ENCODE measurements at regions not wholly inside any gene's neighbourhood (a gene's known extent, or its start where the extent isn't known, plus 50 kb on each side); places are given as distances from the start of the nearest gene placed in this dataset.

DNA sequence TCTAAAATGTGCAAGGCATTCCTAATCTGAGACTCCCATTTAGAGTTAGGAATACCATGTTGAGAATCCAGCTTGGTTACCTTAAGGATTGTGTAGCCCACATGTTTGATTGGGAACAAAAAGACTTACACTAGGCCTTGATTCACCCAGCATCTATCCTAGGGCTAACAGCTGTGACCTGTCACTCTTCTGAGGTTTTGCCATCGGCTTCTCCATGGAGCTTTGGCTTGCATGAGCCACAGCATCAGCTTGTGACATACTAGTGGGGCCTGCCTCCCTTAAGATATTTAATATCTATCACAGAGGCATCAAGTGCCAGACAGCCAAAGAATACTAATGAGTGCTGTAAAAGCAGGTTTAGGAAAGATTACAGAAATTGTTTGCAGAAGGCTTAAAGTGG lies 241.3 kb upstream of the UBE2E3 start:
- DNase-seq (ENCODE audit: low spot score): no peak

- no peak for DNase-seq (ENCODE audit: low spot score)
Measured at GRCh38 chr2:180735799-180736198, 244.6 kb upstream of the UBE2E3 start.

- no peak for DNase-seq (ENCODE audit: low spot score)
Measured at GRCh38 chr2:180734382-180734781, 246.0 kb upstream of the UBE2E3 start.

DNA sequence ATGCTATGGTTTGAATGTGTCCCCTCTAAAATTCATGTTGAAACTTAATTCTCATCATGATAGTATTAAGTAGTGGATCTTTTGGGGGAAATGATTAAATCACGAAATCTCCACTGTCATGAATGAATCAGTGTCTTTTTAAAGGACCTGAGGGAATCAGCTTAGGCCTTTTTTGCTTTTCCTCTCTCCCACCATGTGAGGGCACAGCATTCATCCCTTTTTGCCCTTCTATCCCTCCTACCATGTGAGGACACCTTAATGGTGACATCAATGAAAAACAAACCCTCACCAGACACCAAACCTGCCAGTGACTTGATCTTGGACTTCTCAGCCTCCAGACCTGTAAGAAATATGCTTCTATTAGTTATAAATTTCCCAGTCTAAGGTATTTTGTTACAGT lies 247.1 kb upstream of the UBE2E3 start:
- no peak for DNase-seq (ENCODE audit: low spot score)

DNA sequence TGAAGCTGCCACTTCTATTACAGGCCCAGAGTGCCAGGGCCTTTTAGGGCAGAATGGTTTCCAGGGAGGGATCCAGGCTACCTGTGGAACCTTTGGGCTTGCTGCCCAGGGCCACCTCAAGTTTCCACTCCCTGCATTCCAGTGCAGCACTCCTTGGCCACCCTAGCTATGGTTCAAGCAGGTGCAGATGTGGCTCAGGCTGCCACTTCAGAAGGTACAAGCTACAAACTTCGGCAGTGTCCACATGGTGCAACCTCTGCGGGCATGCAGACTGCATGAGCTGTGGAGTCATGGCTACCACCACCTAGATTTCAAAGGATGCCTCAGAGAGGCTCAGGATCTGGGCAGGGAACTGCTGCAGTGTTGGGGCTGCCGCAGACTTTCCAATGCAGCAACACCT lies 248.1 kb upstream of the UBE2E3 start:
- DNase-seq (ENCODE audit: low spot score): no peak

GRCh38 chr2:180730976-180731375 lies 249.4 kb upstream of the UBE2E3 start:
- DNase-seq (ENCODE audit: low spot score): no peak

DNA sequence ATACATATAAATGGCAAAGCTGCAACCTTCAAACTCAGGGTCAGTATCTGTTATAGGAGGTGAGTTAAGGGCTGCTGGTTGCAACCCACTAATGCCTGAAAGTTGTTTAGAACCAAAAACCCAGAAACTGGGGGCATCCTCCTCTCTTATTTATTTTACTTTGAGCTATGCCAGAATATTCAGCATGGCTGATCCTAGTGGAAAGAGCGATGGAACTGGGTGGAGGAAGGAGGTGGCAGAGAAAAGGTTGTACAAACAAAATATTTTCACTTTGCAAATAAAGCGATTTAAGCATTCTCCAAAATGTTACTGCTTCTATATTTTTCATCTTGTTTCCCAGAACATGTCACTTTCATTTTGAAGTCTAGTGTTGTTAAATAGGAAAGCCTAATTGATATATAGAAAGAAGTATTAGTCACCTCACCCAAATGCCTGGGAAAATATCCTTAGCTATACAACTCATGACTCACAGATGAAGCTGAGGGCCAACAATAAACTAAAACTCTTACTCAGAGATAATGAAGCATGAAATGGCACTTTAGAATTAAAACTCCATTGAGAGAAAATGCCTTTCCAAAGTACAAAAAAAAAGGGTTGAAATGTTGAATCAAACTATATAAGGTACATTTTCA lies 251.4 kb upstream of the UBE2E3 start:
- DNase-seq (ENCODE audit: low spot score): no peak

- DNase-seq (ENCODE audit: low spot score): no peak
Measured at GRCh38 chr2:180723712-180724111, 256.7 kb upstream of the UBE2E3 start.

DNA sequence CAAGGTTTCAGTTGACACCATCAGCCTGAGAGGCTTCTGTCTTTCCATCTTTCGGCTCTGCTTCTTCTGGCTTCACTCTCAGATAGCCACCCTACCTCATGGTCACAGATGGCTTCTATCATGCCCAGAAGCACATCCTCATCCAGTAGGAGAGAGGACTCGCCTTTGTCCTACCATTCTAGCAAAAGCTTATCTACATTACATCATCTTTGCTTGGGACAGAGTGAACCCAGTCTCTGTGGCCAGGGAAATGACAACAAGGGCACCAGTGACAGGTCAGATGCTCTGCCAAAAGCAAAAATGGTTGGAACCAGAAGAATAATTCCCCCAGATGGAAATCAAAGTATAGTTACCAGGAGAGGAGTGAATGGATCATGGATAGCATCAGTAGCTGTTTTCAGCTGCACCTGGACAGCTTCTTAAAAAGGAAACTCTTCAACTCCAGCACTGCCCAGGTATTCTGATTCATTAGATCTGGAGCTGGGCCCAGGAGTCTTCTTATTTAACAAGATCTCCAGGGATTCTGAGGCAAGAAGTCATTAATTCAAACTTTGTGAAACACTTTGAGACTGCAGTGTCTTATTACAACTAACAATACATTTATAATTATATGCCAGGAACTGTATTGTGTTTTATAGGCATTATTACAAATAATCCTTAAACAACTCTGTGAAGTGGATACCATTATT lies 257.7 kb upstream of the UBE2E3 start:
- DNase-seq (ENCODE audit: low spot score): no peak

- no peak for DNase-seq (ENCODE audit: low spot score)
Measured at GRCh38 chr2:180720829-180721228, 259.6 kb upstream of the UBE2E3 start.

GRCh38 chr2:180717588-180717987 lies 262.8 kb upstream of the UBE2E3 start:
- no peak for DNase-seq (ENCODE audit: low spot score)

GRCh38 chr2:180716186-180717180 lies 263.9 kb upstream of the UBE2E3 start:
- DNase-seq (ENCODE audit: low spot score): no peak

- no peak for DNase-seq (ENCODE audit: low spot score)
Measured at GRCh38 chr2:180715044-180715443, 265.4 kb upstream of the UBE2E3 start.

DNA sequence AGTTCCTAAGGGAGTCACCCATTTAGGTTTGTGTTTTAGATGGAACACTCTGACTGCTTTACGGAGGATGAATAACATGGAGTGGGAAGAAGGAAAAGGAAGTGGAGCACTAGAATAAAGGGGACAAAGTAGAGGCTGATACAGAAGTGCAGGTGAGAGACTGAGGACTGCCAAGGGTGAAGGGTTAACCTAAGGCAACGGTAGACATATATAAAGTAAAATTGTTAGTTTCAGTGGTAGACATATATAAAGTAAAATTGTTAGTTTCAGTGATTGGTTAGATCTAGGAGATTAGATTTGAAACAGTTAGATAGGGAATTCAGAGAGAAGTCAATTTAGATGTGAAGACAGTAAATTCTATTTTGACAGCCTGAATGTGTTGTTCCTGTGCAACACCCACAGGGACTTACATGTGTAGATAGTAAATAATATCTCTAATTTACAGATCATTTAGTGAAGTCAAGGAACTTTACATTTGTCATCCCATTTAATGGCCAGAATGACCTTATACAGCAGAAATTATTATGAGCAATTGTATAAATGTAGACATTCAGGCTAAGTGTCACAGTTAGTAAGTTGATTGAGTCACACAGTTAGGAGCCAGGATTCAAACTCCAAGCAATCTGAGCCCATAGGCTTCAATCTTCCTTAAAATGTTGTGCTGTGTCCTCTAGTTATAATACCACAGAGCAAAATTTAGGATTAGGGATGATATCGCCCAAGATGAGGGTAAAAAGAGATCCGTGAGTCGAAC lies 270.8 kb upstream of the UBE2E3 start:
- DNase-seq (ENCODE audit: low spot score): no peak

- no peak for DNase-seq (ENCODE audit: low spot score)
Measured at GRCh38 chr2:180707884-180708205, 272.6 kb upstream of the UBE2E3 start.

DNA sequence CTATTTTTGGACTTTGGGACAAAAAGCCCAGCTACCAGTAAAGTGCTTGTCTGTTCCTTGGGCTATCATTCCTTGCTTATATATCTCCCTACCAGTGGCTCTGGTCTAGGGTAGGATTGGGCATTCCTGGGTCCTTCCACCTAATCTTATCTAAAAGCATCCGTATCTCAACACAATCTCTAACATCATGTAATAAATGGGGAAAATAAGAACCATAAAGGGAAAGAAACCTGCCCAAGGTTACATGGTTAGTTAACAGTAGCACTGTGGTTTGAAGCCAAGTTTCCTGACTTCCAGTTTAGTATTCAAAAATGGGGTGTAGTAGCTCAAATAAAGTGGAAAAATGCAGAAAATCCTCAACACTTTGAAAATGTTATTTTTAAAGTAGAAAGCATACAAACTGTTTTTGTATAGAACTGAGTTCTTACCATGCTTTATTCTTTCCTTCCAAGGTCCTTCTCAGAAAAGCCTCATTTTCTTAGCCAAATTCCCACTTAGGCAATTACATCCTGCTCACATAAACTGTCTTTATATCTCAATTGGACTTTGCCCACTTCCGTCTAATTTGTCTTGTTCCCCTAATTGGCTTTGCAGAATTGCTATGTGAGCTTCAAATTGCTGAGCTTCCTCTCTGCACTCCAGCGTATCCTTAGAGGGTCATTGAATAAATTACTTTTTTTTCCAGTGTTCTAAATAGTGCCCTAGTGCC lies 273.1 kb upstream of the UBE2E3 start:
- DNase-seq (ENCODE audit: low spot score): no peak

- DNase-seq (ENCODE audit: low spot score): no peak
Measured at GRCh38 chr2:180706694-180707093, 273.7 kb upstream of the UBE2E3 start.

- DNase-seq (ENCODE audit: low spot score): no peak
Measured at GRCh38 chr2:180705551-180705950, 274.9 kb upstream of the UBE2E3 start.

GRCh38 chr2:180705122-180705521 lies 275.3 kb upstream of the UBE2E3 start:
- DNase-seq (ENCODE audit: low spot score): no peak

DNA sequence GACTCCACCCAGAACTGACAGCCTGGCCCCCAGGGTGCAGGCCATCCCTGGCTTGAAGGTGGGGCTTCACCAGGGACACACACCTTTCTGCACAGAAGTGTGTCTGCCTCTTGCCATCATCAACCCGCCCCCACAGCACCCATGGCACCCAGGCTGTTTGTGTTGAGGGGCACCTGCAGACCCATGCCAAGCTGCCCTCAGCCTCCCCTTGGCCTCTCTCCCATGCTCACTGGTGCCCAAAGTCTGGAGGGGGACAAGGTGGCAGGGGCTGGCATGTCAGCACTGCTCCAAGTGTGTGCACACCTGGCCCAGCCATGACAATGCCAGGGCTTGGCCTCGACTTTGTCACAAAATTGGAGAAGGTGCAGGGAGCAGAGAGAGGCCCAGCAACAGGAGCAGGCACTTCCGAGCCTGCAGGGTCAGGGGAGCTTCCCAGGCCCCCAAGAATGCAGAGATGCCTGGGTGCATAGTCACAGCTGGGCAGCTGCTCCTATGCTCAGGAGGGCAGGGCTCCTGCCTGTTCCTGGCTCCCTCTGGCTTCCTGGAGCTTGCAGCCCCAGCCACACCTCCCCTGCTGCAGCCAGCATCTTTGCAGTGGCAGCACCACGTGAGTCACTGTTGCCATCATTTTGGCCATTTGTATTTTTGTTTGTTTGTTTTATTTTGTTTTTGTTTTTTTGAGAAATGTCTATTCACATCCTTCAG lies 280.6 kb upstream of the UBE2E3 start:
- DNase-seq (ENCODE audit: low spot score): no peak

- no peak for DNase-seq (ENCODE audit: low spot score)
Measured at GRCh38 chr2:180698668-180699067, 281.7 kb upstream of the UBE2E3 start.

All from ureter (tissue), 1 donor.